ENCODE measurements at regions not wholly inside any gene's neighbourhood (a gene's known extent, or its start where the extent isn't known, plus 50 kb on each side); places are given as distances from the start of the nearest gene placed in this dataset.

GRCh38 chr6:108760126-108761050 is 87.8 kb upstream of the ARMC2 start:
- no peaks in the 10 kb centered on the region for H3K9me3 ChIP-seq (replicated peaks)
- H3K27ac ChIP-seq = no peak overlapping the region
- H3K4me1 ChIP-seq (replicated peaks) = no peaks in the 10 kb centered on the region
- no peaks in the 10 kb centered on the region for H3K27me3 ChIP-seq (replicated peaks)
- H3K36me3 ChIP-seq = no peaks in the 10 kb centered on the region
- no peak for DNase-seq (ENCODE audit: low read depth in 1 of 2, low spot score in 2 of 2)
- no peak overlapping the region for H3K4me3 ChIP-seq

GRCh38 chr6:108762394-108762793 is 85.8 kb upstream of the ARMC2 start:
- H3K27ac ChIP-seq = no peak overlapping the region
- no peak for DNase-seq (ENCODE audit: low read depth in 1 of 2, low spot score in 2 of 2)

GRCh38 chr6:108763931-108764579 is 84.2 kb upstream of the ARMC2 start:
- no peaks in the 10 kb centered on the region for H3K9me3 ChIP-seq (replicated peaks)
- H3K27ac ChIP-seq = no peak overlapping the region
- no peaks in the 10 kb centered on the region for H3K4me1 ChIP-seq (replicated peaks)
- no peaks in the 10 kb centered on the region for H3K36me3 ChIP-seq
- no peaks in the 10 kb centered on the region for H3K27me3 ChIP-seq (replicated peaks)
- no peak overlapping the region for H3K4me3 ChIP-seq
- peak in 1 of 2 experiments; percentile 31 for DNase-seq (ENCODE audit: low read depth in 1 of 2, low spot score in 2 of 2)

More at GRCh38 chr6:108762394-108762793, 85.8 kb upstream of the ARMC2 start:
- Histone ChIP-seq H3K9me3 (replicated peaks) (no peaks in the 10 kb centered on the region), H3K36me3 (no peaks in the 10 kb centered on the region), H3K4me1 (replicated peaks) (no peaks in the 10 kb centered on the region), H3K27me3 (replicated peaks) (no peaks in the 10 kb centered on the region), H3K4me3 (no peak overlapping the region)

- Histone ChIP-seq H3K4me1 (replicated peaks) (no peaks in the 10 kb centered on the region), H3K4me3 (no peak overlapping the region), H3K27ac (no peak overlapping the region), H3K9me3 (replicated peaks) (no peaks in the 10 kb centered on the region), H3K27me3 (replicated peaks) (no peaks in the 10 kb centered on the region), H3K36me3 (no peaks in the 10 kb centered on the region)
- DNase-seq (ENCODE audit: low read depth in 1 of 2, low spot score in 2 of 2) = peak in 1 of 2 experiments; percentile 4
Measured at GRCh38 chr6:108764580-108764950, 83.7 kb upstream of the ARMC2 start.

DNA sequence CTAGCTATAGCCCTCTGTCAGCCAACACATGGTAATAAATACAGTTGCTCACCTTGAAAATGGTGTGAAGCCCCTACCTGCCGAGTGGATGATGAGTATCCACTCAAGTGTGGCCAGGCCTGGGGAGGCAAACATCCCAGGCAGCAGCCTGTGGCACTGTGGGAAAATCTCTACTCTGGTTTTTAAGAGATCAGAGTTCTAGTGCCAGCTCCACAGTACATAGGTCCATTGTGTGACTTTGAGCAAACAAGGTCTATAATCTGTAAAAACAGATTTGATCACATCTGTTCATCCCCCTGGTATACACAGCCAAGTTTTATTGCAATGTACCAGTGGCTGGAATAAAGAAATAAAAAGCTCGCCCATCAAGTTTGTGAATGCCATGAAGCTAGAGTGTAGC is 82.7 kb upstream of the ARMC2 start:
- H3K4me3 ChIP-seq = no peak overlapping the region
- no peaks in the 10 kb centered on the region for H3K4me1 ChIP-seq (replicated peaks)
- H3K9me3 ChIP-seq (replicated peaks) = no peaks in the 10 kb centered on the region
- DNase-seq (ENCODE audit: low read depth in 1 of 2, low spot score in 2 of 2) = no peak
- no peaks in the 10 kb centered on the region for H3K36me3 ChIP-seq
- H3K27ac ChIP-seq = no peak overlapping the region
- no peaks in the 10 kb centered on the region for H3K27me3 ChIP-seq (replicated peaks)

DNA sequence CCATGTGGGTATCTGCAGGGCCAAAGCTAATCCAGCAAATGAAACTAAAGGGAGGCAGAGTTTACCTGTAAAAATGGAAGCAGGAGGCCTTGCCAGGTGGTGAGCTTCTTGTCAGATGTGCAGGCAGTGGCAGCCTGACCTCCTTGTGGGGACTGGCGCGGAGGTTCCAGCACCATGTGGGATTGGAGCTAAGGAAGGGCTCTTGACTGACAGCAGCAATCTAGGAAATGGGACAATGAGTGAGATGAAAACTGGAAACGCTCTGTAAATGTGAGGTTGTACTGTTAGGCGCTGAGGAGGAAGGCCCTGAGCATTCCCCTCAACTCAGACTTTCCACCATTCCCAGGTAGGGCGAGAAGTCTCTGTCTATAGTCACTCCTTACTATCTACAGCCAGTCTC is 81.8 kb upstream of the ARMC2 start:
- Histone ChIP-seq H3K36me3 (no peaks in the 10 kb centered on the region), H3K4me3 (no peak overlapping the region), H3K27ac (no peak overlapping the region), H3K27me3 (replicated peaks) (no peaks in the 10 kb centered on the region), H3K9me3 (replicated peaks) (no peaks in the 10 kb centered on the region), H3K4me1 (replicated peaks) (no peaks in the 10 kb centered on the region)
- peak in 1 of 2 experiments; percentile 12 for DNase-seq (ENCODE audit: low read depth in 1 of 2, low spot score in 2 of 2)

DNA sequence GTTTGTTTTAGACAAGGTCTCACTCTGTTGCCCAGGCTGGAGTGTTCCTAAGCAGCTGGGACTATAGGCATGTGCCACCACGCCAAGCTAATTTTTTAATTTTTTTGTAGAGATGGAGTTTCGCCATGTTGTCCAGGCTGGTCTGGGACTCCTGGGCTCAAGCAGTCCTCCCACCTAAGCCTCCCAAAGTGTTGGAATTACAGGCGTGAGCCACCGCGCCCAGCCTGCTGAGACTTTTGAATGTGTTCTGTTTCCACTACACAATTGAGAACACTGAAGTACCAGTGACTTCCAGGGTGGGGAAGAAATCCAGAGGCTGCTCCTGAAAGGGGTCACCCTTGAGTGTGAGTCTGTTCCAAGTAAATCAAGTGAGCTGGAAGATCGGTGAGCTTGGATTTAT is 81.3 kb upstream of the ARMC2 start:
- Histone ChIP-seq H3K4me1 (replicated peaks) (no peaks in the 10 kb centered on the region), H3K36me3 (no peaks in the 10 kb centered on the region), H3K27ac (no peak overlapping the region), H3K4me3 (no peak overlapping the region), H3K9me3 (replicated peaks) (no peaks in the 10 kb centered on the region), H3K27me3 (replicated peaks) (no peaks in the 10 kb centered on the region)
- peak in 1 of 2 experiments; percentile 20 for DNase-seq (ENCODE audit: low read depth in 1 of 2, low spot score in 2 of 2)

- Histone ChIP-seq H3K36me3 (no peaks in the 10 kb centered on the region), H3K4me3 (no peak overlapping the region), H3K4me1 (replicated peaks) (no peaks in the 10 kb centered on the region), H3K27me3 (replicated peaks) (no peaks in the 10 kb centered on the region), H3K9me3 (replicated peaks) (no peaks in the 10 kb centered on the region), H3K27ac (no peak overlapping the region)
- DNase-seq (ENCODE audit: low read depth in 1 of 2, low spot score in 2 of 2) = peak in 1 of 2 experiments; percentile 10
Measured at GRCh38 chr6:108767418-108768165, 80.6 kb upstream of the ARMC2 start.

DNA sequence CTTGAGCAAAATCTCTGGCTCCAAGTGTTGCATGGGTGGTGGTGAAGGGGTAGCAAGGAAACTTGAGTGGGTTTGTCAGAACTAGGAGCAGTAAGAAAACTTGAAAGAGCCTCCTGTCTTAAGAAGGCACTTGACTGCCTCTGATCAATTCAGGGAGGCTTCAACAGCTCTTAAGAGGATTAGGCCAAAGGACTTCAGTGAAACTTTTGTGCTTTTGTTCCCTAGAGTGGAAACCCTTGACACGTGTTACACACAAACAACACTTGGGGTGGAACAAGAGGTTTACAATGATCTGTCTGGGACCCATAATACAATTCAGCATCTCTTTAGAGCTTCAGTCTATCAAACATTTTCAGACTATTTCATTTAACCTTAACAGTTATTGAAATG is 80.1 kb upstream of the ARMC2 start:
- DNase-seq (ENCODE audit: low read depth in 1 of 2, low spot score in 2 of 2) = no peak
- Histone ChIP-seq H3K4me3 (no peak overlapping the region), H3K9me3 (replicated peaks) (no peaks in the 10 kb centered on the region), H3K27ac (no peak overlapping the region), H3K27me3 (replicated peaks) (no peaks in the 10 kb centered on the region), H3K36me3 (no peaks in the 10 kb centered on the region), H3K4me1 (replicated peaks) (no peaks in the 10 kb centered on the region)

- no peak overlapping the region for H3K4me3 ChIP-seq
- no peaks in the 10 kb centered on the region for H3K4me1 ChIP-seq (replicated peaks)
- H3K27me3 ChIP-seq (replicated peaks) = no peaks in the 10 kb centered on the region
- peak in 1 of 2 experiments; percentile 22 for DNase-seq (ENCODE audit: low read depth in 1 of 2, low spot score in 2 of 2)
- H3K9me3 ChIP-seq (replicated peaks) = no peaks in the 10 kb centered on the region
- no peaks in the 10 kb centered on the region for H3K36me3 ChIP-seq
- no peak overlapping the region for H3K27ac ChIP-seq
Measured at GRCh38 chr6:108768792-108769524, 79.3 kb upstream of the ARMC2 start.

- Histone ChIP-seq H3K4me1 (replicated peaks) (no peaks in the 10 kb centered on the region), H3K36me3 (no peaks in the 10 kb centered on the region), H3K9me3 (replicated peaks) (no peaks in the 10 kb centered on the region), H3K4me3 (no peak overlapping the region), H3K27me3 (replicated peaks) (no peaks in the 10 kb centered on the region), H3K27ac (no peak overlapping the region)
- DNase-seq (ENCODE audit: low read depth in 1 of 2, low spot score in 2 of 2) = peak in 1 of 2 experiments; percentile 16
Measured at GRCh38 chr6:108771421-108771820, 76.8 kb upstream of the ARMC2 start.

- H3K4me3 ChIP-seq = no peak overlapping the region
- peak in 1 of 2 experiments; percentile 8 for DNase-seq (ENCODE audit: low read depth in 1 of 2, low spot score in 2 of 2)
- no peak overlapping the region for H3K27ac ChIP-seq
- H3K9me3 ChIP-seq (replicated peaks) = no peaks in the 10 kb centered on the region
- H3K4me1 ChIP-seq (replicated peaks) = no peaks in the 10 kb centered on the region
- H3K27me3 ChIP-seq (replicated peaks) = no peaks in the 10 kb centered on the region
- H3K36me3 ChIP-seq = no peaks in the 10 kb centered on the region
Measured at GRCh38 chr6:108774555-108774954, 73.7 kb upstream of the ARMC2 start.

DNA sequence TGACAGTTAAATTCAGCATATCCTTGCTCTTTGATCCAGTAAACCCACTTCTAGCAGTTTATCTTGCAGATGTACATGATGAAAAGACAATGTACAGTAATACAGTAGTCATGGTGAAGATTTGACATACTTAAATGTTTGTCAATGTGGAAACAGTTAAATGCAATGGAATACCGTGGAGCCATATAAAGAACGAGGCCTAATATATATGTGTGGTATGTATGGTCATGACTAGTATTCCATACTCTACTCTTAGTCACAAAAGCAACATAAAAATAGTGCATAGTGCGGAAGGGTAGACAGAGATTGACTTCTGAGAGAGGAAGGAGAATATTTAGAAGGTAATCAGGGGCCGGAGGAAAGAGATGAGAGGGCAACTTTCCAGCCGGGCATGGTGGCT is 70.7 kb upstream of the ARMC2 start:
- Histone ChIP-seq H3K36me3 (no peaks in the 10 kb centered on the region), H3K9me3 (replicated peaks) (no peaks in the 10 kb centered on the region), H3K4me3 (no peak overlapping the region), H3K27ac (no peak overlapping the region), H3K4me1 (replicated peaks) (peaks cover 8% of the 10 kb centered on the region), H3K27me3 (replicated peaks) (no peaks in the 10 kb centered on the region)
- DNase-seq (ENCODE audit: low read depth in 1 of 2, low spot score in 2 of 2) = no peak
